NCI-H1694 treated with DMSO at 0.1 percent for 48 hours (cell line): ENCODE measurements at regions not wholly inside any gene's neighbourhood (a gene's known extent, or its start where the extent isn't known, plus 50 kb on each side); places are given as distances from the start of the nearest gene placed in this dataset.
"Not testable (repeated sequence)": the region's sequence is repeated elsewhere in the genome, so short reads cannot be mapped to it uniquely, and the experiment has no call there.

Experiments
- DNase-seq: peaks from one replicate; lab custom pipeline; 2025; lab: John Stamatoyannopoulos, UW

DNA sequence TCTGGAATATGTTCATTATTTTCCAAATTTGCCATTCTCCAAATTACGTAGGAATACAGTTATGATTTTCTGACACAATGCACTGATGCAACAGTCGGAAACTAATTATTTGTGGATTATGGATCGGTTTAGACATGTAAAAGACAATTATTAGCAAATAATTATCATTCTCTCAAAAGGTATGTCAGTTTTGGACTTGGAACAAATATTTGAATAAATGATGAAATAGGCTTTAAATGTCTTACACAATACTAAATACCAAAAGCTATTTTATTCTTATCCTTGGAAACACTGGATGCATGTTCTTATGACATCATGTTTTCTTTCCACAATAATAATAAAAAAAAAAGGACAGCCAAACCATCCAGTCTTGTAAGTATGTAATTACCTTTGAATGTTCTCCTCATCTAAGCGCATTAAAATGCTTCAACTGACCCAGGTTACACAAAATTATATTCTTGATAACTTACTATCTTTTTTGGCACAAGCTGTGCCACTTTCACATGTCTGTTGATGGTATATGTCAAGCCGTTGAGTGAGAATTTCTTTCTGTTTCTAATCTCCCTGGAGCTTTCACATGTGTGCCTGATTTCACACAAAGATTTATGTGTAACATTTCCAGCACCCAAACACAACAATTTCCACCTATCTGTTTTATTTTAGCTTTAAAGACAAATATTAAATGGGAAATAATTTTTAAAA lies 238.5 kb upstream of the ZNF385D start:
- DNase-seq, result no peak

DNA sequence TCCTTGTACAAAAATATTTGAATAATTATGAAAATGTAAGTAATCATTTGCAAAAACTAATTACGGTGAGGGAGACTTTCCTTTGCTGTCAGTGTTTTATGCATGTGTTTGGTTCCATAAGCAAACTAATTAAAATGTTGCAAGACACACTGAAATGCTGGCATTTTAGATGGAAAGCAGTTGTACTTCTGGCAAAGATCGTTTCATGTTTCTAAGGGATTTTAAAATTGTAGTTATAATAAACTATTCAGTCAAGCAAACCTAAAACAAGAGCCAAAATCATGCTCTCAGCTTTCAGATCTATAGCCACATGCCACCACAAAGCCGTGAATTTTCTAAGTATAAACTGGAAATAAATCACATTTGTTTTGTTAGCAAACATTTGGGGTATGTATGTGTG lies 240.1 kb upstream of the ZNF385D start:
- no peak for DNase-seq

DNA sequence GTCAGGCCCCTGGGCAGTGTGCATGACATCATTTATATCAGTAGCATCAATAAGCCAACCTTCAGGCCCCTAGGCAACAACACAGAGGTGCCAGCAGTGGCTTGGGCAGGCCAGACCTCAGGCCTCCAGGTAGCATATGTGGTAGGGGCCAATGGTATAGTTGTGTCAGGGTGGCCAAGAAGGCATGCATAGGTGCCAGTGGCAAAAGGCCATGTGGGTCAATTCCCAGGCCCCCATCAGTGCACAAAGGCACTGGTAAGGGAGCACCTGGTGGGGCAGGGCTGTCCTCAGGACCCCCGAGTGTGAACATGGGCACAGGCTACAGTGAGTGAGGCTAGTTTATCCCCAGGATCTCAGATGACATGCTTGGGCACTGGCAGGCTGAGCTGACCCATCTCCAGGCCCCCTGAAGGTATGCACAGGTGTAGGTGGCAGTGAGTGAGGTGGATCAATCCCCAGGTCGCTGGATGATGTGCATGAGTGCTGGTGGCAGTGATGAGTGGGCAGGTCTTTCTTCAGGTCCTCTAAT lies 244.1 kb upstream of the ZNF385D start:
- no peak for DNase-seq

DNA sequence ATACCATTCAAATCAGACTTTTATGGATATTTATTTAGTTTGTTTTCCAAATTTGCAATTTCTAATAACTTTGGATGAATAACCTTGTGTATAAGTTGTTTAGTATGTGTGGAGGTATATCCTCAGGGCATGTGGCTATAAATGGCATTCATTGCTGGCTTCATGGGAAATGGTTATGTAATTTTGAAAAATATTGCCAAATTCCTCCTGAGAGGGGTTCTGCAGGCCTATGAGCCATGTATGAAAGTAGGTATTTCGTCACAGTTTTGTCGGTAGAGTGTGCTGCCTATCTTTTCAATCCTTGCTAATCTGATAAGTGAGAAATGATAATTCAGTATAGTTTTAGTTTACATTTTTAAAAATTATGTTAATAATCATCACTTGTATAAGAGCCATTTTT lies 256.4 kb upstream of the ZNF385D start:
- no peak for DNase-seq

DNA sequence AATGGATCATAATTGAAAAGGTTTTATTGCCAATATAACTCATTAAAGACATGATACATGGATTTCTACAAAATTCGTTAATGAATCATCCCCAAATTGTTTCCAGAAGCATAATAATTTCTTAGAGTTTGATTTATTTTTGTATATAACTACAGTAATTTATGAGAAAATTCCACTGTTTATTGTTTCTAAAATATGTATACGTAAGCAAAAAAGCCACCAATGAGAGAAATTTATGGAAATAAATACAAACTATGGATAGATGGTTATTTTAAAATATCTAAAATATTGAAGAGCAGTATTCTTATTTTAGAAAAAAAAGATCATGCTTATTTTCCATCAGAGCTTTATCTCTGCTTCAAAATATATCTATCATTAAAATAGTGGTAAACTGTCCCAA lies 260.0 kb upstream of the ZNF385D start:
- DNase-seq, result no peak

DNA sequence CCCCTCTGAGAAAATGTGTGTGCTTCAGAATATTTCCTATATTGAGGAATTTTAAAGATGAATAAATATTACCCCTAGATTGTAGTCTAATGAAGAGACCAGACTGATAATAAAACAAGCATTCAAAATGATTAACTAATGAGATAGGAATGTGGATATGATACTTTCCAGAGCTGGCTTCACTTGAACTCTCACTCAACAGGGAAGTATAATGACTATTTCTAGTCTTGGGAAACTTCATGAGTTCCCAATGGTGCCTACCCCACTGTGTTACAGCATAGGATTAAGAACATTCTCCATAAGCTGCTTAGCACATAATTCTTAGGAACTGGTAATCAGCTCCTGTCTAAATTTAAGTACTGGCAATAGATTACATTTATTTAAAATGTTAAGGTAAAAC lies 261.5 kb upstream of the ZNF385D start:
- DNase-seq, result no peak

DNA sequence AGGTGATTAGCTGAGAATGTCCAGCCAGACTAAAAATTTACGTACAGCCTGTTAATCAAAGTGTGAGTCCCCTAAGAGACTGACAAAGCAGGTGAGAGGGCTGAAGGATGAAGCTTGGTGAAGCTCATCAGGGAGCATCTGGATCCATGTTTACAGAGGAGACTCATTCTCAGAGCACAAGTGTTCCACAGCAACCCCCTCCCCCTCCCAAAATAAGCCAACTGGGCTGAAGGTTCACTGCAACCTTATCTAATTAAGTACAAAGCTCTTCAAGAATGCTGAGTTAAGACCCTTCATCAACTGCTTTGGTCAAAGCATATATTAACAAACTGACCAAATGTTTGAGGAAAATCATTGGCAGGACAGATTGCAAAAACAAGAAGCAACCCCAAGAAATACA lies 262.6 kb upstream of the ZNF385D start:
- DNase-seq, result no peak

DNA sequence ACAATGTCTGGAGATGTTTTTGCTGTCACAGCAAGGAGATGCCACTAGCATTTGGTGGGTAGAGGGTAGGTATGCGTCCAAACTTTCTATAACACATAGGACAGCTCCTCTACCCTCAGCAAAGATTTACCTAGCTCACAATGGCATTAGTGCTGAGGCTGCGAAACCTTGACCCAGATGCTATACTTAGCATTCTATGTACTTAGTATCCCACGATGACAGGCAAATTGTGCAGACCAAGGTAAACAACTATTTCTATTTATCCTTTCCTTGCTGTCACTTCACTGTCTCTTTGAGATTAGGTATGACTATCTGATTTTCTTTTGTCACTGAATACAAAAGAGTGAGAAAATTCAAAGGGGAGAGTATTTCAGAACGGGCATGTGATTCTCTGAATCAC lies 265.2 kb upstream of the ZNF385D start:
- no peak for DNase-seq

DNA sequence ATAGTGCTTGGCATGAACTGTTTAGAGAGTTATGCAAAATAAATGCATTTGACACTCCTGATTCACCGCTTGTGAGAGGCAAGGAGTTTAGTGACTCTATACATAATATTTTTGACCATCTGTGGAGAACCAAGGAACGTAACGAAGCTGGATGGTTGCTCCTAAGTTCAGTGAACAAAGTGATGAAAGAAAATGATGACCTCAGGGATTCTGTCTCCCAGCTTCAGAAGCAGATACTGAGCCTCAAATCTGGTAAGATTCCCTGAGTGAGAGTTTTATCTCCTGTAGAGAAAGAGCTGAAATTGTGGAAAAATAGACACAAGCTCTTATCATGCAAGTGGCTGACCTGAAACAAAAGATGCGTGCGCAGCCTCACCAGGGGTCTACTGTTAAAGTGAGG lies 273.6 kb upstream of the ZNF385D start:
- not testable (repeated sequence) for DNase-seq

DNA sequence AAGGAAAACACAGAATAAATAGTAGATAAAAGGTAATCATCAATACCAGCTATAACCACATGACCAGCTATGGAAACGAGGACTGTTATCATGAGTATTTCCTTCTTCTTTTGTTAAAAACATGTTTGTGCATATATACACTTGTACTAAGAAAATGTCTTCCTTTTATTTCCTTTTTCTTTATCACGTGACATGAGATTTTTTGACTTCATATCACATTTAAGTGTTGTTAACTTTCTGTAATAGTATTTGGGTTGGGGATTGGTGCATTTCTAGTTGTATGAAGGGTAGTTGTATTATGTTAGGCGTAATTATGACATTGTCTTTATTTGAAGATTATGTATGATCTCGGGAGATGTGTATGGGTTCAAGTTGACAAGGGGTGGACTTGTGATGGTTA lies 278.5 kb upstream of the ZNF385D start:
- no peak for DNase-seq

DNA sequence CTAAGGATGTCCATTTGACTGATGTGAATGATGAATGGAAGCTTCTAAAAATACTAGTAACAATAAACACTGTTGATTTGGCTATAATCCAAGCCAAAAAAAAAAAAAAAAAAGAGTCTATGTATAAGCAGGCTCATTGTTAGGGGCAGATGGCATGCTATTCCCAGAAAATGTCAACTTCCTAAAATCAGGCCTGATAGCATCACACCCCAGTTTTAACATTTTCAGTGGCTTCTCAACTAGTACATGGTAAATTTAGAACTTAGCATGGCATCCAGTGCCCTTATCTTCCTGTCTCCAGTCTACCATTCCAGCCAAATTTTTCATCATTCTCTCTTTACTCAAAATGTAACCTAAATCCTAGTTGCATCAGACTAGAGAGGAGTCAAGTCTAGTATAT lies 288.2 kb upstream of the ZNF385D start:
- DNase-seq, result no peak

DNA sequence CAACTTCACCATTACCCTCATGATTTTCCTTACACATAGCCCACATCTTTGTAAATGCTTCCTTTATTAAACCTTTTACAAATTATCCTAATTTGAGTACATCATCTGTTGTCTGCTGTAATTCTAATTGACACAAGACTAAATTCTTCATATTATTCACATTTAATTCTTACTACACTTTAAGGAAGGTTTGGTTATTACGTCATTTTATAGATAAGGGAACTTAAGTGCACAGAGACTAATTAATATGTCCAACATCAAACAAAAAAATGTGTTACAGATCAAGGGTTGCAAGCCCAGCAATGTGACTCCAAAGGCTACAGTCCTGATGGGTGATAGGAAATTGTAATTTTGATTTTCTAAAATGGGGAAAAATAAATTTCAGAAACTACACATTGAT lies 289.1 kb upstream of the ZNF385D start:
- DNase-seq, result no peak

DNA sequence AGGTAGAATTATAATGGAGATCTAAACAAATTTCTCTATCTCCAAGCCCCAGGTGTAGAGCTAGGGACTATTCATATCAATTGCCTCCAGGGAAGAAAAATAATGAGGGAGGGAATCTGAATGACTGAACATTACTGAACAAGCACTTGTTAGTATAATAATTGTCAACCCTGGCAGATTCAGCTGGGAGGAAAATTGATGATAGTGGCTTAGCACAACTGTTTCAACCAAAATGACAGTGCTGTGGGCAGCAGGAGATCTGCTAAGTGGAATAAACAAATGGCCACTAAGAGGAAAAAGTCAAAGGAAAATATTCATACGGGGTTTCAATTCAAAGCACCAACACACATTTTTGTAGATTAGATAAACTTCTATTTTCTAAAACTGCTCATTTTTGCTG lies 294.9 kb upstream of the ZNF385D start:
- no peak for DNase-seq

DNA sequence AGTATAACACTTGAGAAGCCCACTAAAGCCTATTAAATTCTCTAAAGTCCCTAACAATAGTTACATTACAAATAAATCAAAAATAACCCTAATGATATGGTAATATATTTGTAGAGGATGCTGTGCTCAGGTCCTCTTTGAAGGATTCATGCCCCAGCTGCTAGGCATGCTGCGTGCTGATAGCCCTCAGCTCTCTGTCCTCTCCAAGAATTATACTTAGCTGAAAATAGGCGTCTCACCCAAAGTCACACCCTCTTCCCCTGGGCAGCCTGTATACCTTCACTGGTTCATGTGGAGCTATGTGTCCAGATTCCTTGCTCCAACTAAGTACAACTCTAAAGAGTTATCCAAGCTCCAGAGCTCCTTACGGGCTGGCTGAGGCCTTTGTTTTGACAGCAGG lies 312.5 kb upstream of the ZNF385D start:
- DNase-seq, result no peak

DNA sequence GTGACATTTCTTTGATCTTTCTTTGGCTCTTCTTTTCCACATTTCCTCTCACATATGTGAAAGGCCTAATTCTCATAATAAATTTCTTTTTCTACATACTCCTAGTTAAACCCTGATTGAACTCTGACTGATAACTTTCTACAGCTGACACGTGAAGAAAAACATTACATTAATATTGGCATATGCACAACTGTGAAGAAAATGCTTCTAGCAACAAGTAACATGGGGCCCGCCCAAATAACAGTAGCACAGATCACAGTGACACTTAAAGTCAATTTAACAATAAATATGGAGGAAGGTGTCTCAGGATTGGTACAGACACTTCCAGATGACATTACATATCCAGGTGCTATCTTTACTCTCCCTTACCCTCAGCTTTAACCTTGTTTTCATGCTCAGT lies 317.6 kb upstream of the ZNF385D start:
- no peak for DNase-seq

DNA sequence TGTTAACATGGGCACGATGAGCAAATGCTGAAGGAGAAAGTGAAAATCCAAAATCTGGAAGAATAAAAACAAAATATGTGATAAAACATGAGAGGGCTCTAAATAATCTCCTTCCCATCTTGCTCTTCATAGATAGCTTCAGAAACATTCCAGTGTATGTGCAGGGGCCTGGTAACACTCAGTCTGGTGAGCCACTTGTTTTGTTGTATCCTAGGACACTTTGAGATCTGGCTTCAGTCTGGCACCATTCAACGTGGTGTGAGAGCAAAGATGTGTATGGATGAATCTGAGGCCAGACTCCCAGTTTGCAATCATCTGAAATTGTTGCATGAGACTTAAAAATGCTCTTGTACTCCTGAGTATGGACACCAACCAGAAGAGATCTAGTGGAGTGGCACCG lies 337.2 kb upstream of the ZNF385D start:
- DNase-seq, result no peak

DNA sequence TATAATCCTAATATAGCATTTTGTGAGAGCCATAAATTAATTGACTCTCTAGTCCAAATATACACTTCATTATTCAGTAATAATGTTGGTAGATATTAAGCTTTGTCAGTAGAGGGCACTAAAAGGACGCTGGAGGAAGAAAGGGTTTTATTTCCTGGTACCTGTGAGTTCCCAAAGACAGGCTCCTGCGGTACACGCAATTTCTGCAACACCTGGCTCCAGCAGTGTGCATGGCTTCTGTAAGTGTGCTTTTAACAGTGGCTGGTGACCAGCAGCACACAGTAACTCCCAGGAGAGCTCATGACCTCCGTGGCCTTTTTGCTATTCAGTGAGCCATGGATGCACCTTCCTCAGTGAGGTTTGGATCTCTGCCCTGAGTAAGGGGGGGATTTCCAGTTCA lies 338.3 kb upstream of the ZNF385D start:
- DNase-seq, result no peak

DNA sequence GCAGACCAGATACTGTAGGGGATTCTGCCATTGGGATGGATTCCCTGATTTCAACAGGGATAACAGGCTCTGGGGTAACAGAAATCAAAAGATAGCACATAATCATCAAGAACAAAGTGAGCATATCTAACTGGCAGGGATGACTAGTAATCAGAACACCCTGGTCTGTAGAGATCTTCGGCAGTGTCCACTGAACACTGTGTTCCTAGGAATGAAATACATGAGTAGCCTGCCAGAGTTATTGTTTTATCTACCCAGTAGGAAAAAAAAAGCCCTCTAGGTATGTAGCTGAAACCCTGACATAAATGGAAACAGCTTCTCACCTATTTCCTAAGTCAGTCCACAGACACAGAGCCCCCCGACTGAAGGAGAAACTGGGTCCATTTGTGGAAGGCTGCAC lies 340.3 kb upstream of the ZNF385D start:
- no peak for DNase-seq

DNA sequence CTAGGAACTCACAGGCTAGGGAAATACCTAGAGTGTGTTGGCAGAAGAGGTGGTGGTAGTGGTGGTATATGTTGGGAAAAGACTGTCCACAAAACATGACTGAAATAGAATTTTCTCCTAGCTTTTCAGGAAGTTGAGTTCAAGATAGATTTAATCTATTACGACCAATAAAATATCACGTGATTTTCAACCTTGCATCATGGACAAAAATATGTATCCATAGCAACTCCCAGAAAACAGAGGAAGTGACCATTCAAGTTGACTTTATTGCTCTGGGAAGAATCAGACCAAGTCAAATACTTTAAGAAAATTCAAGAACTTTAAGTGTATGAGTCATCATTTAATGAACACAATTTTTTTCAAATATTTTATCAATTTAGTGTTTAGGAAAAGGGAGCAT lies 347.0 kb upstream of the ZNF385D start:
- DNase-seq, result no peak

DNA sequence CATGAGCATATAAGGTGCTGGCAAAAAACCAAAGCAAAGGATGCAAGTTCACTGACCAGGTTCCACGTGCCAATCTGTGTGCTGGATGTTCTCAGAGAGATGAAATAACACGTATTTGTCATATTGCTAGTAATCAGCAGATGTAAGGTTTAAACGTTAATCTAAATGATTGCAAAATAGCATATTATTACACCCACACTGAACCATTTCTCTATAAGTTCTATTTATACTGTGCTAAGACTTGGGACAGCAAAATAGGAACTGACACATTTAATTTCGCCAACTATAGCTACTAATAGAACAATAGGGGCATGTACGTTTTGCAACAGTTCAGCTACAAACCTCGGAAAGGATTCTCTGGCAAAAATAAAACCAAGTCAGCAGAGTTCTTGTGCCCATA lies 350.3 kb upstream of the ZNF385D start:
- no peak for DNase-seq

DNA sequence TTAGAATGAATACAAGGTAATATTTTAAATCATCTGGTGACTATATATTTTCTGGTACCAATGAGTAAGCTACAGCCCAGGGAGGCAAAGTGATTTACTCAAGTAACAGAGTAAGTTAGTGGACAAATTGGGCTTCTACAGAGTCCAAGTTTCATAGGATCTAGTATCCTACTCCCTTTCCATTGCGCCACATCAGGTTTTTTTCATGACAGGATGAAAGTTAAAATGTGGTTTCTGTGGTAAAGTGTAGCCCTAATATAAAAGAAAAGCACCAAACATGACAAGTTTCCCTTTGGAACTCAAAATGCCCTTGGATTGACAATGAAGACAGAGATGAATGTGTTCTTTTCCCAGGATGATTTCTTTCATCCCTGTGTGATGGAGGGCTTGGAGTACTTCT lies 350.8 kb upstream of the ZNF385D start:
- no peak for DNase-seq

DNA sequence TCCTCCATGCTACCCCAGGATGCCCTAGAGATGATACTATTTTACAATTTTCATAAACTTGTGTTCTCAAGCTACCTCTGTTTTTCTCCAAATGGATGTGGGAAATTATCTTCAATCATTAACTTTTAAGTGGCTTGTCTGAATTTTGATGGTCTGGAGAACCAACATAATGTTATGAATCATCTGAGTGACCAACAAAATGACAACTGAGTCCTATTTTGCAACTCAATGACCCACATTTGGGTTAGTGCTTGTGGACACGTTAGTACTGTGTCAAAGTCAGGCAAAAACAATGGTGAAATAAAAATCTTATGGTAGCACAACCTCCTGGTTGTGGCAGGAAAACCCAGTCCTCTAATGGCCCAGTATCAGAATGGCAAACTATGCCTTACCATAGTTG lies 352.4 kb upstream of the ZNF385D start:
- no peak for DNase-seq

DNA sequence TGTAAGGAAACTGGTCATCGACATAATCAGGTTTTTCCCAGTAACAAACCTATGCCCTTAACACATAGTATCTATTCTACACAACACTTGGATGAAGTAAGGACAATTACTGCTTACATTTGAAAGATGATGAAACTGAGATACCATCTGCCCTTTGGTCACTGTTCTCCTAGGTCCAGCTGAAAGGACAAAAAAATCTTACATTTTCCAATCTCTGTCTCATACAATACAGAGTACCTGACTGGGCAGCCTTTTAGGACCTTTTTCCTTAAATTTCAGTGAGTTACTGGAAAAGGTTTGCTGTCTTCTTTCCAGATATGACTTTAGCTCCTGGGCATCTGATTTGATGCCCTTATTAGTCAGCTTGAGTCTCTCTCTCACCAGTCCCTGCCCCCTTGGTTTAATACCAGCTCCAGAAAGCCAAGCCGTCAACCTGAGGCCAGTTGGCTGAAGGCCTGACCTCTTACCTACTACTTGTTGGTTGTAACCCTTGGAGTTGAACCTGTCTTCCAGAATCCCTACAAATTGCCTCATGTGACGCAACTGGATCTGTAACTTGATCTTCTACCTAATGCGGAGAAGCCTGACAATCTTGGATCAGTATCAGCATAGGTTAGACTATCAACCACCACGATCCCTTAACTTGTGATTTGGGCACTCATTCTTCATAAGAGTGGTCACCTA lies 355.3 kb upstream of the ZNF385D start:
- DNase-seq, result no peak

DNA sequence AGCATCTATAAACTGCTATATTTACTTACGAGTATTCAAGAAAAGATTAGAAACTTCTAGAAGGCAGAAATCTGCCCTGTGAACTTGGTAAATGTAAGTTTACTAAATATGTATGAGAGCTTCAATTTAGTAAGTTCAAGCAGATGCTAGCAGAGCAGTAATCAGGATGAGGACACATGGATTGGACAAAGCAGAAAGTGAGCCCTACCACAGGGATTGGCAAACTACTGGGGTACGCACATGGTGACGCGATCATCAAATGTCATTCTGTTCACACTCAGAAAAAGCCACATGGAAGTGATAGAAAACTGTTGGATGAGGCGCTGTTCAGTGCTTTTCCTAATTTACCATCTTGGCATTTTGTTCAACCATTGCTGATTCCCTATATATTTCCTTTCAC lies 360.2 kb upstream of the ZNF385D start:
- no peak for DNase-seq
